Activated CD4-positive, alpha-beta T cell treated with anti-CD3 and anti-CD28 coated beads, Interleukin-2, amount 50 U/mL, for 16 hours (primary cell): ENCODE measurements at regions not wholly inside any gene's neighbourhood (a gene's known extent, or its start where the extent isn't known, plus 50 kb on each side); places are given as distances from the start of the nearest gene placed in this dataset.
"Not testable (repeated sequence)": the region's sequence is repeated elsewhere in the genome, so short reads cannot be mapped to it uniquely, and the experiment has no call there.

Experiments used
- DNase-seq: peaks from one replicate; pipeline ENCODE4 v3.0.0-alpha.2; 2020

- DNase-seq: no peak
Measured at GRCh38 chr17:70324031-70324430, 154.7 kb downstream of the KCNJ2 start.

- no peak for DNase-seq
Measured at GRCh38 chr17:70327279-70327678, 157.9 kb downstream of the KCNJ2 start.

- no peak for DNase-seq
Measured at GRCh38 chr17:70327723-70328122, 158.4 kb downstream of the KCNJ2 start.

- DNase-seq: no peak
Measured at GRCh38 chr17:70329721-70330120, 160.4 kb downstream of the KCNJ2 start.

GRCh38 chr17:70331066-70331465, 161.7 kb downstream of the KCNJ2 start:
- not testable (repeated sequence) for DNase-seq

GRCh38 chr17:70332356-70333210, 163.3 kb downstream of the KCNJ2 start:
- DNase-seq: no peak

- DNase-seq: no peak
Measured at GRCh38 chr17:70336411-70336810, 167.1 kb downstream of the KCNJ2 start.

- no peak for DNase-seq
Measured at GRCh38 chr17:70338946-70339354, 169.6 kb downstream of the KCNJ2 start.

GRCh38 chr17:70343114-70343513, 173.8 kb downstream of the KCNJ2 start:
- DNase-seq: no peak

- peak; percentile 6 for DNase-seq
Measured at GRCh38 chr17:70344386-70345060, 175.2 kb downstream of the KCNJ2 start.

- no peak for DNase-seq
Measured at GRCh38 chr17:70345061-70345460, 175.7 kb downstream of the KCNJ2 start.

- DNase-seq: no peak
Measured at GRCh38 chr17:70352834-70353233, 183.5 kb downstream of the KCNJ2 start.

GRCh38 chr17:70353408-70354092, 184.2 kb downstream of the KCNJ2 start:
- no peak for DNase-seq

GRCh38 chr17:70355185-70355584, 185.9 kb downstream of the KCNJ2 start:
- DNase-seq: no peak

- DNase-seq: no peak
Measured at GRCh38 chr17:70357190-70357589, 187.9 kb downstream of the KCNJ2 start.

GRCh38 chr17:70365091-70365583, 195.8 kb downstream of the KCNJ2 start:
- no peak for DNase-seq

- no peak for DNase-seq
Measured at GRCh38 chr17:70366386-70366785, 197.1 kb downstream of the KCNJ2 start.

- no peak for DNase-seq
Measured at GRCh38 chr17:70368011-70368410, 198.7 kb downstream of the KCNJ2 start.

- no peak for DNase-seq
Measured at GRCh38 chr17:70369391-70369790, 200.1 kb downstream of the KCNJ2 start.

- DNase-seq: no peak
Measured at GRCh38 chr17:70370816-70371215, 201.5 kb downstream of the KCNJ2 start.

GRCh38 chr17:70373369-70373768, 204.0 kb downstream of the KCNJ2 start:
- DNase-seq: no peak

- no peak for DNase-seq
Measured at GRCh38 chr17:70374496-70374895, 205.2 kb downstream of the KCNJ2 start.

- DNase-seq: no peak
Measured at GRCh38 chr17:70375406-70375805, 206.1 kb downstream of the KCNJ2 start.
